ENCODE measurements at regions not wholly inside any gene's neighbourhood (a gene's known extent, or its start where the extent isn't known, plus 50 kb on each side); places are given as distances from the start of the nearest gene placed in this dataset.
A peak's percentile ranks its signal among the peaks of the same experiment; 100 is the strongest.

GRCh38 chr5:167228134-167228533, 1063.3 kb upstream of the WWC1 start:
- FAIRE-seq: no peak

GRCh38 chr5:167229751-167230150, 1061.7 kb upstream of the WWC1 start:
- FAIRE-seq: no peak

- no peak for FAIRE-seq
Observed at GRCh38 chr5:167230414-167230813, 1061.0 kb upstream of the WWC1 start.

GRCh38 chr5:167232675-167233311, 1058.7 kb upstream of the WWC1 start:
- no peak for FAIRE-seq

GRCh38 chr5:167233507-167234220, 1057.8 kb upstream of the WWC1 start:
- no peak for FAIRE-seq

GRCh38 chr5:167241436-167242067, 1049.9 kb upstream of the WWC1 start:
- FAIRE-seq: no peak

- no peak for FAIRE-seq
Observed at GRCh38 chr5:167242701-167243100, 1048.7 kb upstream of the WWC1 start.

- no peak for FAIRE-seq
Observed at GRCh38 chr5:167243463-167243862, 1048.0 kb upstream of the WWC1 start.

GRCh38 chr5:167244583-167244982, 1046.9 kb upstream of the WWC1 start:
- FAIRE-seq: no peak

GRCh38 chr5:167245868-167246267, 1045.6 kb upstream of the WWC1 start:
- FAIRE-seq: no peak

- no peak for FAIRE-seq
Observed at GRCh38 chr5:167247816-167248215, 1043.6 kb upstream of the WWC1 start.

- no peak for FAIRE-seq
Observed at GRCh38 chr5:167248257-167248656, 1043.2 kb upstream of the WWC1 start.

- FAIRE-seq: no peak
Observed at GRCh38 chr5:167250996-167251395, 1040.4 kb upstream of the WWC1 start.

GRCh38 chr5:167254132-167254531, 1037.3 kb upstream of the WWC1 start:
- no peak for FAIRE-seq

- no peak for FAIRE-seq
Observed at GRCh38 chr5:167255926-167256325, 1035.5 kb upstream of the WWC1 start.

GRCh38 chr5:167259806-167260205, 1031.6 kb upstream of the WWC1 start:
- FAIRE-seq: peak; percentile 83

- FAIRE-seq: no peak
Observed at GRCh38 chr5:167261309-167262100, 1029.9 kb upstream of the WWC1 start.

- FAIRE-seq: peak; percentile 58
Observed at GRCh38 chr5:167263185-167263584, 1028.3 kb upstream of the WWC1 start.

- FAIRE-seq: no peak
Observed at GRCh38 chr5:167264348-167264747, 1027.1 kb upstream of the WWC1 start.

GRCh38 chr5:167268337-167268736, 1023.1 kb upstream of the WWC1 start:
- FAIRE-seq: no peak

GRCh38 chr5:167269146-167269545, 1022.3 kb upstream of the WWC1 start:
- FAIRE-seq: no peak

GRCh38 chr5:167271081-167271480, 1020.4 kb upstream of the WWC1 start:
- FAIRE-seq: no peak

GRCh38 chr5:167271511-167271910, 1019.9 kb upstream of the WWC1 start:
- no peak for FAIRE-seq
